HepG2 (cell line): ENCODE measurements at regions not wholly inside any gene's neighbourhood (a gene's known extent, or its start where the extent isn't known, plus 50 kb on each side); places are given as distances from the start of the nearest gene placed in this dataset.

Source experiments
- BHLHE40 ChIP-seq: IDR thresholded peaks from 2 replicates; pipeline ENCODE4 v1.6.1; 2011; ENCODE audit warnings: low read length, improper control_type of control experiment
- CC2D1A ChIP-seq: sonication (generic); formaldehyde crosslinking; IDR thresholded peaks from 2 replicates; pipeline ENCODE4 v1.8.1; 2023; ENCODE audit warnings: mild to moderate bottlenecking, missing genetic modification reagents
- EP300 ChIP-seq, 3 experiments: sonication (generic) in 1 of 3; formaldehyde crosslinking in 1 of 3; IDR thresholded peaks; 2 replicates each; pipeline versions ENCODE4 v1.5.1 to v1.6.1; 2011 to 2020; ENCODE audit warnings: low read depth in 2 of 3, low read length in 2 of 3, borderline replicate concordance in 1 of 3, improper control_type of control experiment in 1 of 3, mild to moderate bottlenecking in 1 of 3, missing genetic modification reagents in 1 of 3, moderate library complexity in 1 of 3
- HMG20A ChIP-seq: IDR thresholded peaks from 2 replicates; pipeline ENCODE4 v1.6.1; 2016; ENCODE audit warnings: borderline replicate concordance
- HNF4A ChIP-seq: sonication (generic); formaldehyde crosslinking; IDR thresholded peaks from 2 replicates; pipeline ENCODE4 v1.4.0; 2020; ENCODE audit warnings: missing genetic modification reagents
- NCOA2 ChIP-seq: sonication (generic); formaldehyde crosslinking; IDR thresholded peaks from 2 replicates; pipeline ENCODE4 v1.8.0; 2022; ENCODE audit warnings: inconsistent platforms
- PHF5A ChIP-seq: IDR thresholded peaks from one replicate; pipeline ENCODE4 v1.6.1; 2018; ENCODE audit warnings: low read depth, missing genetic modification reagents; ENCODE audit not compliant: unreplicated experiment
- RCOR2 ChIP-seq: IDR thresholded peaks from 2 replicates; pipeline ENCODE4 v1.6.1; 2016; ENCODE audit warnings: missing biosample characterization, missing genetic modification reagents
- SMAD3 ChIP-seq: sonication (generic); formaldehyde crosslinking; IDR thresholded peaks from 2 replicates; pipeline ENCODE4 v1.4.0; 2020; ENCODE audit warnings: missing genetic modification reagents
- SRSF9 ChIP-seq: fragments of 200-400 bp; formaldehyde crosslinking; IDR thresholded peaks from 2 replicates; pipeline ENCODE4 v1.6.1; 2018; ENCODE audit warnings: borderline replicate concordance, mild to moderate bottlenecking, low read depth, low read length; ENCODE audit not compliant: insufficient read depth, poor library complexity, severe bottlenecking
- TBX3 ChIP-seq: fragments of 450-650 bp; IDR thresholded peaks from 2 replicates; pipeline ENCODE4 v1.6.1; 2017; ENCODE audit warnings: antibody characterized with exemption, mild to moderate bottlenecking, inconsistent platforms, borderline replicate concordance
- ZMYM3 ChIP-seq: sonication (generic); formaldehyde crosslinking; IDR thresholded peaks from 2 replicates; pipeline ENCODE4 v1.5.1; 2020; ENCODE audit warnings: mild to moderate bottlenecking, missing genetic modification reagents
- ZNF44 ChIP-seq: sonication (generic); formaldehyde crosslinking; IDR thresholded peaks from 2 replicates; pipeline ENCODE4 v1.5.1; 2020; ENCODE audit warnings: mild to moderate bottlenecking, missing genetic modification reagents
- TF ChIP-seq, protein P1 (sequence below): sonication (generic); formaldehyde crosslinking; IDR thresholded peaks from 2 replicates; pipeline ENCODE4 v1.5.1; 2020; ENCODE audit warnings: mild to moderate bottlenecking, missing genetic modification reagents, borderline replicate concordance
- TF ChIP-seq, protein P2 (sequence below): IDR thresholded peaks from 2 replicates; pipeline ENCODE4 v1.6.1; 2016; ENCODE audit warnings: low read depth
- TF ChIP-seq, protein P3 (sequence below): IDR thresholded peaks from 2 replicates; pipeline ENCODE4 v1.6.1; 2016; ENCODE audit warnings: mild to moderate bottlenecking, missing biosample characterization, missing genetic modification reagents

DNA sequence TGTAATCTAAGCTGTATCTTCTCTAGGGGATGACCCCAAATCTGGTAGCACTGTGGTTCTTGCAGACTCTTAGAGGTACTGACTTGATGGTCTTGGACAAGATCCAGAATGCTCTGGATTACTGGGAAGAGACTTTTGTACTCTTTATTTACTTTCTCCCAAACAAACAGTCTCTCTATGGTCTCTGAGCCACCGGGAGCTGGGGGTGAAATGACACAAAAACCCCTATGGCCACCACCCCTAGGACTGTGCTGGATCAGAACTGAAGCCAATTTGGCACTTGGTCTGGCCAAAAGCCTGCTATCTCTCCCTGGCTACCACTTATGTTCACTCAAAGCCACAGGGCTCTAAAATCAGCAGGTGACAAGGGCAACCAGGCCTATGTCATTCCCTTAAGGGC lies 50.2 kb upstream of the SI start (continued):
- TF ChIP-seq, protein P1, sequence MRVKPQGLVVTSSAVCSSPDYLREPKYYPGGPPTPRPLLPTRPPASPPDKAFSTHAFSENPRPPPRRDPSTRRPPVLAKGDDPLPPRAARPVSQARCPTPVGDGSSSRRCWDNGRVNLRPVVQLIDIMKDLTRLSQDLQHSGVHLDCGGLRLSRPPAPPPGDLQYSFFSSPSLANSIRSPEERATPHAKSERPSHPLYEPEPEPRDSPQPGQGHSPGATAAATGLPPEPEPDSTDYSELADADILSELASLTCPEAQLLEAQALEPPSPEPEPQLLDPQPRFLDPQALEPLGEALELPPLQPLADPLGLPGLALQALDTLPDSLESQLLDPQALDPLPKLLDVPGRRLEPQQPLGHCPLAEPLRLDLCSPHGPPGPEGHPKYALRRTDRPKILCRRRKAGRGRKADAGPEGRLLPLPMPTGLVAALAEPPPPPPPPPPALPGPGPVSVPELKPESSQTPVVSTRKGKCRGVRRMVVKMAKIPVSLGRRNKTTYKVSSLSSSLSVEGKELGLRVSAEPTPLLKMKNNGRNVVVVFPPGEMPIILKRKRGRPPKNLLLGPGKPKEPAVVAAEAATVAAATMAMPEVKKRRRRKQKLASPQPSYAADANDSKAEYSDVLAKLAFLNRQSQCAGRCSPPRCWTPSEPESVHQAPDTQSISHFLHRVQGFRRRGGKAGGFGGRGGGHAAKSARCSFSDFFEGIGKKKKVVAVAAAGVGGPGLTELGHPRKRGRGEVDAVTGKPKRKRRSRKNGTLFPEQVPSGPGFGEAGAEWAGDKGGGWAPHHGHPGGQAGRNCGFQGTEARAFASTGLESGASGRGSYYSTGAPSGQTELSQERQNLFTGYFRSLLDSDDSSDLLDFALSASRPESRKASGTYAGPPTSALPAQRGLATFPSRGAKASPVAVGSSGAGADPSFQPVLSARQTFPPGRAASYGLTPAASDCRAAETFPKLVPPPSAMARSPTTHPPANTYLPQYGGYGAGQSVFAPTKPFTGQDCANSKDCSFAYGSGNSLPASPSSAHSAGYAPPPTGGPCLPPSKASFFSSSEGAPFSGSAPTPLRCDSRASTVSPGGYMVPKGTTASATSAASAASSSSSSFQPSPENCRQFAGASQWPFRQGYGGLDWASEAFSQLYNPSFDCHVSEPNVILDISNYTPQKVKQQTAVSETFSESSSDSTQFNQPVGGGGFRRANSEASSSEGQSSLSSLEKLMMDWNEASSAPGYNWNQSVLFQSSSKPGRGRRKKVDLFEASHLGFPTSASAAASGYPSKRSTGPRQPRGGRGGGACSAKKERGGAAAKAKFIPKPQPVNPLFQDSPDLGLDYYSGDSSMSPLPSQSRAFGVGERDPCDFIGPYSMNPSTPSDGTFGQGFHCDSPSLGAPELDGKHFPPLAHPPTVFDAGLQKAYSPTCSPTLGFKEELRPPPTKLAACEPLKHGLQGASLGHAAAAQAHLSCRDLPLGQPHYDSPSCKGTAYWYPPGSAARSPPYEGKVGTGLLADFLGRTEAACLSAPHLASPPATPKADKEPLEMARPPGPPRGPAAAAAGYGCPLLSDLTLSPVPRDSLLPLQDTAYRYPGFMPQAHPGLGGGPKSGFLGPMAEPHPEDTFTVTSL (CRISPR knock-in tag), result peak; percentile 85; the same call in 1 of the 2 replicates
- TF ChIP-seq RCOR2 (CRISPR knock-in tag) (0 out of 2 replicates have a peak, but pooled peaks have one; percentile 34), BHLHE40 (no peak), ZNF44 (CRISPR knock-in tag) (no peak), ZMYM3 (CRISPR knock-in tag) (0 out of 2 replicates have a peak, but pooled peaks have one; percentile 14), HNF4A (CRISPR knock-in tag) (peak; percentile 58), PHF5A (CRISPR knock-in tag) (no peak), EP300 (IDR thresholded peaks at IDR 0.05; ENCODE audit: low read depth in 2 of 2, low read length in 2 of 2) (peak in 1 of 2 experiments; percentile 45; a peak in 1 of 4 replicates), EP300 (CRISPR knock-in tag; IDR thresholded peaks at IDR 0.05; ENCODE audit: borderline replicate concordance) (no peak), SRSF9 (no peak), HMG20A (CRISPR knock-in tag) (peak; percentile 64; the same call in 1 of the 2 replicates), NCOA2 (CRISPR knock-in tag) (peak; percentile 36; the same call in 1 of the 2 replicates), SMAD3 (CRISPR knock-in tag) (no peak), TBX3 (no peak), CC2D1A (CRISPR knock-in tag) (no peak)
- TF ChIP-seq, protein P2, sequence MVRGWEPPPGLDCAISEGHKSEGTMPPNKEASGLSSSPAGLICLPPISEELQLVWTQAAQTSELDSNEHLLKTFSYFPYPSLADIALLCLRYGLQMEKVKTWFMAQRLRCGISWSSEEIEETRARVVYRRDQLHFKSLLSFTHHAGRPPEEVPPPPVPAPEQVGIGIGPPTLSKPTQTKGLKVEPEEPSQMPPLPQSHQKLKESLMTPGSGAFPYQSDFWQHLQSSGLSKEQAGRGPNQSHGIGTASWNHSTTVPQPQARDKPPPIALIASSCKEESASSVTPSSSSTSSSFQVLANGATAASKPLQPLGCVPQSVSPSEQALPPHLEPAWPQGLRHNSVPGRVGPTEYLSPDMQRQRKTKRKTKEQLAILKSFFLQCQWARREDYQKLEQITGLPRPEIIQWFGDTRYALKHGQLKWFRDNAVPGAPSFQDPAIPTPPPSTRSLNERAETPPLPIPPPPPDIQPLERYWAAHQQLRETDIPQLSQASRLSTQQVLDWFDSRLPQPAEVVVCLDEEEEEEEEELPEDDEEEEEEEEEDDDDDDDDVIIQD, result peak; percentile 52; the same call in 1 of the 2 replicates
- TF ChIP-seq, protein P3, sequence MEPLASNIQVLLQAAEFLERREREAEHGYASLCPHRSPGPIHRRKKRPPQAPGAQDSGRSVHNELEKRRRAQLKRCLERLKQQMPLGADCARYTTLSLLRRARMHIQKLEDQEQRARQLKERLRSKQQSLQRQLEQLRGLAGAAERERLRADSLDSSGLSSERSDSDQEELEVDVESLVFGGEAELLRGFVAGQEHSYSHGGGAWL, result no peak
